ENCODE measurements at regions not wholly inside any gene's neighbourhood (a gene's known extent, or its start where the extent isn't known, plus 50 kb on each side); places are given as distances from the start of the nearest gene placed in this dataset.

DNA sequence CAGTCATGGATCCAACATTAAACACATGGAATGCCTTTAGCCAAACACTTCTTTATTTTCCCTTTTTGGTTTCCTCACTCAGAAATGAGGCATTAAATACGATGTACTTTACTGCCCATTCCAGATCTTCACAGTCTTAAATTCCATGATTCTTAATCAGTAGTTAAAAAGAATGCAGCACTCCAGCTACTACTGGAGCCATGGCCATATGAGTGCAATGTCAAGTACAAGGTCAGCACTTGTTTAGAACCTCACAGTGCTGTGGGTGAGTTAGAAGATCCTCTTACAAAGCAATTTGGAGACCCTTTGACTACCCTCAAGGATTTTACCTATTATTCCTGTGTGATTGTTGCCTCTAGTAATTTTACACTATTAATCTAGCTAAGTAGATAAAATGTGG lies 550.3 kb upstream of the LRRTM1 start:
- Histone ChIP-seq H3K4me3 (no peak overlapping the region), H3K9me3 (ENCODE audit: low read depth) (no peaks in the 10 kb centered on the region), H3K4me1 (ENCODE audit: low read depth) (peaks cover 6% of the 10 kb centered on the region), H3K27ac (peak overlapping the region; percentile 41), H3K36me3 (no peaks in the 10 kb centered on the region), H3K27me3 (no peaks in the 10 kb centered on the region)
- TF ChIP-seq, protein P1, sequence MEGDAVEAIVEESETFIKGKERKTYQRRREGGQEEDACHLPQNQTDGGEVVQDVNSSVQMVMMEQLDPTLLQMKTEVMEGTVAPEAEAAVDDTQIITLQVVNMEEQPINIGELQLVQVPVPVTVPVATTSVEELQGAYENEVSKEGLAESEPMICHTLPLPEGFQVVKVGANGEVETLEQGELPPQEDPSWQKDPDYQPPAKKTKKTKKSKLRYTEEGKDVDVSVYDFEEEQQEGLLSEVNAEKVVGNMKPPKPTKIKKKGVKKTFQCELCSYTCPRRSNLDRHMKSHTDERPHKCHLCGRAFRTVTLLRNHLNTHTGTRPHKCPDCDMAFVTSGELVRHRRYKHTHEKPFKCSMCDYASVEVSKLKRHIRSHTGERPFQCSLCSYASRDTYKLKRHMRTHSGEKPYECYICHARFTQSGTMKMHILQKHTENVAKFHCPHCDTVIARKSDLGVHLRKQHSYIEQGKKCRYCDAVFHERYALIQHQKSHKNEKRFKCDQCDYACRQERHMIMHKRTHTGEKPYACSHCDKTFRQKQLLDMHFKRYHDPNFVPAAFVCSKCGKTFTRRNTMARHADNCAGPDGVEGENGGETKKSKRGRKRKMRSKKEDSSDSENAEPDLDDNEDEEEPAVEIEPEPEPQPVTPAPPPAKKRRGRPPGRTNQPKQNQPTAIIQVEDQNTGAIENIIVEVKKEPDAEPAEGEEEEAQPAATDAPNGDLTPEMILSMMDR (IDR thresholded peaks at IDR 0.05; ENCODE audit: low read depth, low read length), result no peak
- DNase-seq (ENCODE audit: low read depth in 1 of 2, low spot score in 1 of 2), result peak in 1 of 2 donors; percentile 78

DNA sequence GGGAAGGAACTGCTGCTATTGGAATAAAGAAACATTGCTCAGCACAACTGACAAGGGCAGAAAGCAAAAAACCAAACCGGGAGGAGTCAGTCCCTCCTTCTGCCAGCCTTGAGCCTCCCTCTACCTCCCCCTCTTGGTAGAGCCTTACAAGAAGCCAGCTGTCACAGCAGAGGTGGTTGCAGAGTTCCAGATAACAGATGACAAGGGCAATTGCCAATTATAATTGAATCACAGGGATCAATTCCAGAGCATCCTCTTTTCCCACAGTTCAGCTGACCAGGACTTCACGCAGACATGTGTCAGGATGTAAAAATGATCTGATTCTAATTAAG lies 548.2 kb upstream of the LRRTM1 start:
- no peak overlapping the region for H3K4me3 ChIP-seq
- DNase-seq (ENCODE audit: low read depth in 1 of 2, low spot score in 1 of 2), result peak in 1 of 2 donors; percentile 47
- H3K4me1 ChIP-seq (ENCODE audit: low read depth), result peaks cover 6% of the 10 kb centered on the region
- TF ChIP-seq, protein P1 (IDR thresholded peaks at IDR 0.05; ENCODE audit: low read depth, low read length), result no peak
- no peaks in the 10 kb centered on the region for H3K27me3 ChIP-seq
- H3K9me3 ChIP-seq (ENCODE audit: low read depth), result no peaks in the 10 kb centered on the region
- no peaks in the 10 kb centered on the region for H3K36me3 ChIP-seq
- no peak overlapping the region for H3K27ac ChIP-seq

DNA sequence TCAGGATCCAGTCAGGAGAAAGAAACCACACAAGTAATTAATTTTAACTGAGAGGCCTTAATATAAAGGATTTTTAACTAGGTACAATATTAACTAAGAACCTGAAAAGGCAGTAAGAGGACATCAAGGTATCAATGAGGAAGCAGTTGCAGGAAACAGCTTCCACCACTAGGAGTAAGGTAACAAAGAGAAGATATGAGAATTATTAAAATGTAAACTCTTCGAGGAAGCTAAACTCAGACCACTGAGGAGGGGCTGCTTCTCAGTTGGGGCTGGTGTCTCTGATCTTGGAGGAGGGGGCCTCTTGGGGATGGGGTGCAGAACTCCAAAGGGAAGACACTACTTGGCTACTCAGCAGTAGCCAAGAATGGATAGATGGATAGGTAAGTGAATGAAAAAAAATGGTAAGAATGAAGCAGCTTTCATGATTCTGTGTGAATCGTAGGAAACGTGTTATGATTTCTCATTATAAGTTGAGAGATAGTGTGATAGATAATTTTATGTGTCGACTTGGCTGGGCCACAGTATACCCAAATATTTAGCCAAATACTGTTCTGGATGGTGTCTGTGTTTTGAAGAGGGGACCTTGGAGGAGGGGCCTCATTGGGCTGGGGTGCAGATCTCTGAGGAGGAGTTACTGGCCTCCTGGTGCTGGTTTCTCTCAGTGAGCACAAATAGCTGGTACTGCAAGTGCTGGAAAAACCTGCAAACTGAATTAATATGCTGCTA lies 547.7 kb upstream of the LRRTM1 start:
- Histone ChIP-seq H3K27me3 (no peaks in the 10 kb centered on the region), H3K9me3 (ENCODE audit: low read depth) (no peaks in the 10 kb centered on the region), H3K36me3 (no peaks in the 10 kb centered on the region), H3K4me3 (no peak overlapping the region), H3K27ac (no peak overlapping the region), H3K4me1 (ENCODE audit: low read depth) (peaks cover 6% of the 10 kb centered on the region)
- TF ChIP-seq, protein P1 (IDR thresholded peaks at IDR 0.05; ENCODE audit: low read depth, low read length), result no peak
- DNase-seq (ENCODE audit: low read depth in 1 of 2, low spot score in 1 of 2), result no peak

DNA sequence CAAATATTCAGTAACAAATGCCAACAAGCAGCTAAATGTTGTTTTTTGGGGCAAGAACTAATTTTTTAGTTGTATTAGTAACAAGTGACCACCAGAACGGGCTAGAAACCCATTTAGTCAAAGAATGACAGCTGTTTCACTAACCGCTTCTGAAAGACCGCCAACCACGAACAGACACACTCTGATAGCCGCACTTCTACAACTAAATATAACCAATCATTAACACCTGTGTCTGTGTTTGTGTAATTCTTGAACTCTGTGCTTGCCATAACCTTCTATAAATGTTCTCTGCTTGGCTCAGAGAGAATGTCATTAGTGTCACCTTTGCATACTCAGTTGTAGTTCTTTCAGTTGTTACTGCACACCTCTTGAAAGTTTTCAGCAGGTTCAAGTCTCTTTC lies 526.3 kb upstream of the LRRTM1 start:
- Histone ChIP-seq H3K27me3 (no peaks in the 10 kb centered on the region), H3K27ac (no peak overlapping the region), H3K4me3 (no peak overlapping the region), H3K9me3 (ENCODE audit: low read depth) (no peaks in the 10 kb centered on the region), H3K36me3 (no peaks in the 10 kb centered on the region), H3K4me1 (ENCODE audit: low read depth) (no peaks in the 10 kb centered on the region)
- DNase-seq (ENCODE audit: low read depth in 1 of 2, low spot score in 1 of 2), result no peak
- TF ChIP-seq, protein P1 (IDR thresholded peaks at IDR 0.05; ENCODE audit: low read depth, low read length), result no peak

DNA sequence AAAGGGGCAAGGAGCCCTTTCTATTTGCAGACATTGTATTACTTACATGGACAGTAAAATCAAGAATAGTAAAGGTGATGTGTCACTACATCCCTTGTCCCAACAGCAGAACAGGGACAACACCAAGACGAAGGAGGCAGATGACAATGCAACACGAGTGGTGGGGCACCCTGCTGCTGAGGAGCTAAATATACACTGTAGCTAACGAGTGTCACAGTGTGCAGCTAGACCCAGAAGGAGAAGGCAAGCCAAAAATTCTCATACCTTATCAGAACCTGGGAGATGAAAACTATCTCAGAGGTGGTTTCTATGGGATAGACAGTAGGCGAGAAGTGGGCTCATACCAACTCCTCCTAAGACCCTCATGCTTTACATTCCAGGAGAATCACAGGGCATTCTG lies 518.4 kb upstream of the LRRTM1 start:
- Histone ChIP-seq H3K4me3 (no peak overlapping the region), H3K9me3 (ENCODE audit: low read depth) (no peaks in the 10 kb centered on the region), H3K4me1 (ENCODE audit: low read depth) (peaks cover 2% of the 10 kb centered on the region), H3K27ac (no peak overlapping the region), H3K36me3 (no peaks in the 10 kb centered on the region), H3K27me3 (no peaks in the 10 kb centered on the region)
- TF ChIP-seq, protein P1 (IDR thresholded peaks at IDR 0.05; ENCODE audit: low read depth, low read length), result no peak
- peak in 1 of 2 donors; percentile 17 for DNase-seq (ENCODE audit: low read depth in 1 of 2, low spot score in 1 of 2)

Data from cardiac muscle cell (in vitro differentiated cells and primary cell).